HepG2 (cell line): ENCODE measurements at regions not wholly inside any gene's neighbourhood (a gene's known extent, or its start where the extent isn't known, plus 50 kb on each side); places are given as distances from the start of the nearest gene placed in this dataset.
A peak's percentile ranks its signal among the peaks of the same experiment; 100 is the strongest.

Experiments
- BCL6 ChIP-seq: IDR thresholded peaks from 2 replicates; pipeline ENCODE4 v1.6.1; 2016; ENCODE audit warnings: missing genetic modification reagents, missing compliant biosample characterization
- HNRNPH1 ChIP-seq: fragments of 200-400 bp; formaldehyde crosslinking; optimal IDR thresholded peaks from 2 replicates; pipeline ENCODE3; 2017; ENCODE audit warnings: mild to moderate bottlenecking, low read depth, low read length
- MTF2 ChIP-seq: sonication (generic); formaldehyde crosslinking; IDR thresholded peaks from 2 replicates; pipeline ENCODE4 v1.5.0; 2020; ENCODE audit warnings: missing genetic modification reagents, borderline replicate concordance
- MXI1 ChIP-seq: IDR thresholded peaks from 3 replicates; pipeline ENCODE4 v1.6.1; 2012; ENCODE audit warnings: low read depth, low read length, inconsistent platforms, borderline replicate concordance
- NR2F6 ChIP-seq, 2 experiments: IDR thresholded peaks; 2 replicates each; pipeline ENCODE4 v1.6.1; 2016; ENCODE audit warnings: antibody characterized with exemption in 1 of 2, mild to moderate bottlenecking in 1 of 2
- PHB2 ChIP-seq: fragments of 450-650 bp; IDR thresholded peaks from 2 replicates; pipeline ENCODE4 v1.6.1; 2018; ENCODE audit not compliant: partially characterized antibody
- SNRNP70 ChIP-seq: fragments of 200-400 bp; formaldehyde crosslinking; IDR thresholded peaks from 2 replicates; pipeline ENCODE4 v1.6.1; 2017; ENCODE audit warnings: mild to moderate bottlenecking, low read depth, low read length, moderate library complexity
- THAP11 ChIP-seq: IDR thresholded peaks from 2 replicates; pipeline ENCODE4 v1.6.1; 2016; ENCODE audit warnings: missing biosample characterization, missing genetic modification reagents
- ZNF484 ChIP-seq: sonication (generic); formaldehyde crosslinking; IDR thresholded peaks from 2 replicates; pipeline ENCODE4 v1.5.1; 2020; ENCODE audit warnings: mild to moderate bottlenecking, low read depth, missing genetic modification reagents, borderline replicate concordance
- ZSCAN29 ChIP-seq: sonication (generic); formaldehyde crosslinking; conservative IDR thresholded peaks from 2 replicates; pipeline ENCODE4 v1.4.0; 2020; ENCODE audit warnings: mild to moderate bottlenecking, missing genetic modification reagents
- TF ChIP-seq, protein P1 (sequence below): sonication (generic); formaldehyde crosslinking; IDR thresholded peaks from 2 replicates; pipeline ENCODE4 v1.4.0; 2020; ENCODE audit warnings: missing genetic modification reagents, borderline replicate concordance
- TF ChIP-seq, protein P2 (sequence below): sonication (generic); formaldehyde crosslinking; conservative IDR thresholded peaks from 2 replicates; pipeline ENCODE4 v1.8.0; 2022; ENCODE audit warnings: low read depth, missing genetic modification reagents
- TF ChIP-seq, protein P3 (sequence below): sonication (generic); formaldehyde crosslinking; IDR thresholded peaks from 2 replicates; pipeline ENCODE4 v1.9.0; 2021; ENCODE audit warnings: missing genetic modification reagents, borderline replicate concordance
- TF ChIP-seq, protein P4 (sequence below): sonication (generic); formaldehyde crosslinking; IDR thresholded peaks from 2 replicates; pipeline ENCODE4 v1.4.0; 2020; ENCODE audit warnings: missing genetic modification reagents, low read depth, mild to moderate bottlenecking, borderline replicate concordance
- TF ChIP-seq, protein P5 (sequence below): sonication (generic); formaldehyde crosslinking; IDR thresholded peaks from 2 replicates; pipeline ENCODE4 v1.4.0; 2020; ENCODE audit warnings: missing genetic modification reagents
- TF ChIP-seq, protein P6 (sequence below): sonication (generic); formaldehyde crosslinking; IDR thresholded peaks from 2 replicates; pipeline ENCODE4 v1.4.0; 2020; ENCODE audit warnings: missing genetic modification reagents

DNA sequence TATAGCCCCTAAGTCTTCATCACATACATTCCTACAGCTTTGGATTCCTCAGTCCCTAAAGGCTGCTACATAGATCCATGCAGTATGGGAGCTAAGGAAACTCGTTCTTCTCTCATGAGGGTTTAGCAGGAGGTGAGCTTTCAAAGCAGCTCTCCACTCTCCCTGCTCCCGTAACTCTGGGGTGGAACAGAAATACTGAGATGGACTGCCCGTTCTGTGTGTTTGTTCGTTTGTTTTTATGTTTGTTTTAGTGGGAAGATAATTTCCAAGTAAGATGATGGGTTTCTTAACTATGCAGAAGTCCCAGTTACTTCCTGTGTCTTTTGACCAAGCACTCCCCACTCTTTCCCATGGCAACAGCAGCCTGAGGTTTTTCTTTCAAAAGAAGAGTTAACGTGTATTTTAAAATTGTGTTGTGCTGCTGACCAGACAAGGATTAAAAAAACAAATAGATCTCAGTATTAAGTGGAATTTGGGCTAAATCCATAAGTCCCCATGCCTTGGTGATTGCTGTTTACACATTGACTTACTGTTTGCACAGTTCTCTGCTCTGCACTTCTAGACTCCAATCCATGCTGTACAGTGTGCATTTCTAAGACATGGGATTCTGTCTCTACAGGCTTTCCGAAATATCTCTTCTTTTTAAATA lies 156.4 kb upstream of the SH3BP4 start (continued):
- TF ChIP-seq SNRNP70, result no peak
- TF ChIP-seq, protein P1, sequence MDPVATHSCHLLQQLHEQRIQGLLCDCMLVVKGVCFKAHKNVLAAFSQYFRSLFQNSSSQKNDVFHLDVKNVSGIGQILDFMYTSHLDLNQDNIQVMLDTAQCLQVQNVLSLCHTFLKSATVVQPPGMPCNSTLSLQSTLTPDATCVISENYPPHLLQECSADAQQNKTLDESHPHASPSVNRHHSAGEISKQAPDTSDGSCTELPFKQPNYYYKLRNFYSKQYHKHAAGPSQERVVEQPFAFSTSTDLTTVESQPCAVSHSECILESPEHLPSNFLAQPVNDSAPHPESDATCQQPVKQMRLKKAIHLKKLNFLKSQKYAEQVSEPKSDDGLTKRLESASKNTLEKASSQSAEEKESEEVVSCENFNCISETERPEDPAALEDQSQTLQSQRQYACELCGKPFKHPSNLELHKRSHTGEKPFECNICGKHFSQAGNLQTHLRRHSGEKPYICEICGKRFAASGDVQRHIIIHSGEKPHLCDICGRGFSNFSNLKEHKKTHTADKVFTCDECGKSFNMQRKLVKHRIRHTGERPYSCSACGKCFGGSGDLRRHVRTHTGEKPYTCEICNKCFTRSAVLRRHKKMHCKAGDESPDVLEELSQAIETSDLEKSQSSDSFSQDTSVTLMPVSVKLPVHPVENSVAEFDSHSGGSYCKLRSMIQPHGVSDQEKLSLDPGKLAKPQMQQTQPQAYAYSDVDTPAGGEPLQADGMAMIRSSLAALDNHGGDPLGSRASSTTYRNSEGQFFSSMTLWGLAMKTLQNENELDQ (CRISPR knock-in tag), result no peak
- no peak for TF ChIP-seq ZNF484
- TF ChIP-seq, protein P2, sequence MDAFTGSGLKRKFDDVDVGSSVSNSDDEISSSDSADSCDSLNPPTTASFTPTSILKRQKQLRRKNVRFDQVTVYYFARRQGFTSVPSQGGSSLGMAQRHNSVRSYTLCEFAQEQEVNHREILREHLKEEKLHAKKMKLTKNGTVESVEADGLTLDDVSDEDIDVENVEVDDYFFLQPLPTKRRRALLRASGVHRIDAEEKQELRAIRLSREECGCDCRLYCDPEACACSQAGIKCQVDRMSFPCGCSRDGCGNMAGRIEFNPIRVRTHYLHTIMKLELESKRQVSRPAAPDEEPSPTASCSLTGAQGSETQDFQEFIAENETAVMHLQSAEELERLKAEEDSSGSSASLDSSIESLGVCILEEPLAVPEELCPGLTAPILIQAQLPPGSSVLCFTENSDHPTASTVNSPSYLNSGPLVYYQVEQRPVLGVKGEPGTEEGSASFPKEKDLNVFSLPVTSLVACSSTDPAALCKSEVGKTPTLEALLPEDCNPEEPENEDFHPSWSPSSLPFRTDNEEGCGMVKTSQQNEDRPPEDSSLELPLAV (CRISPR knock-in tag), result no peak
- TF ChIP-seq, protein P3, sequence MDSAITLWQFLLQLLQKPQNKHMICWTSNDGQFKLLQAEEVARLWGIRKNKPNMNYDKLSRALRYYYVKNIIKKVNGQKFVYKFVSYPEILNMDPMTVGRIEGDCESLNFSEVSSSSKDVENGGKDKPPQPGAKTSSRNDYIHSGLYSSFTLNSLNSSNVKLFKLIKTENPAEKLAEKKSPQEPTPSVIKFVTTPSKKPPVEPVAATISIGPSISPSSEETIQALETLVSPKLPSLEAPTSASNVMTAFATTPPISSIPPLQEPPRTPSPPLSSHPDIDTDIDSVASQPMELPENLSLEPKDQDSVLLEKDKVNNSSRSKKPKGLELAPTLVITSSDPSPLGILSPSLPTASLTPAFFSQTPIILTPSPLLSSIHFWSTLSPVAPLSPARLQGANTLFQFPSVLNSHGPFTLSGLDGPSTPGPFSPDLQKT, result no peak
- no peak for TF ChIP-seq MXI1
- TF ChIP-seq ZSCAN29 (CRISPR knock-in tag), result 0 out of 2 replicates have a peak, but pooled peaks have one; percentile 73
- TF ChIP-seq BCL6 (CRISPR knock-in tag), result peak; percentile 73
- 0 out of 2 replicates have a peak, but pooled peaks have one; percentile 11 for TF ChIP-seq THAP11
- TF ChIP-seq NR2F6 (IDR thresholded peaks at IDR 0.05), result no peak
- peak; percentile 33; the same call in 1 of the 2 replicates for TF ChIP-seq NR2F6 (CRISPR knock-in tag; IDR thresholded peaks at IDR 0.05)
- TF ChIP-seq MTF2, result no peak
- TF ChIP-seq, protein P4, sequence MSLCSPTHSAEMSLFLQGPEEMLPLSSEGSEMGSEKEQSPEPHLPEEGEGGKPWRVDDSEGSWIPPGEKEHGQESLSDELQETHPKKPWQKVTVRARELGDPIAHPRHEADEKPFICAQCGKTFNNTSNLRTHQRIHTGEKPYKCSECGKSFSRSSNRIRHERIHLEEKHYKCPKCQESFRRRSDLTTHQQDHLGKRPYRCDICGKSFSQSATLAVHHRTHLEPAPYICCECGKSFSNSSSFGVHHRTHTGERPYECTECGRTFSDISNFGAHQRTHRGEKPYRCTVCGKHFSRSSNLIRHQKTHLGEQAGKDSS (CRISPR knock-in tag), result no peak
- no peak for TF ChIP-seq PHB2
- TF ChIP-seq, protein P5, sequence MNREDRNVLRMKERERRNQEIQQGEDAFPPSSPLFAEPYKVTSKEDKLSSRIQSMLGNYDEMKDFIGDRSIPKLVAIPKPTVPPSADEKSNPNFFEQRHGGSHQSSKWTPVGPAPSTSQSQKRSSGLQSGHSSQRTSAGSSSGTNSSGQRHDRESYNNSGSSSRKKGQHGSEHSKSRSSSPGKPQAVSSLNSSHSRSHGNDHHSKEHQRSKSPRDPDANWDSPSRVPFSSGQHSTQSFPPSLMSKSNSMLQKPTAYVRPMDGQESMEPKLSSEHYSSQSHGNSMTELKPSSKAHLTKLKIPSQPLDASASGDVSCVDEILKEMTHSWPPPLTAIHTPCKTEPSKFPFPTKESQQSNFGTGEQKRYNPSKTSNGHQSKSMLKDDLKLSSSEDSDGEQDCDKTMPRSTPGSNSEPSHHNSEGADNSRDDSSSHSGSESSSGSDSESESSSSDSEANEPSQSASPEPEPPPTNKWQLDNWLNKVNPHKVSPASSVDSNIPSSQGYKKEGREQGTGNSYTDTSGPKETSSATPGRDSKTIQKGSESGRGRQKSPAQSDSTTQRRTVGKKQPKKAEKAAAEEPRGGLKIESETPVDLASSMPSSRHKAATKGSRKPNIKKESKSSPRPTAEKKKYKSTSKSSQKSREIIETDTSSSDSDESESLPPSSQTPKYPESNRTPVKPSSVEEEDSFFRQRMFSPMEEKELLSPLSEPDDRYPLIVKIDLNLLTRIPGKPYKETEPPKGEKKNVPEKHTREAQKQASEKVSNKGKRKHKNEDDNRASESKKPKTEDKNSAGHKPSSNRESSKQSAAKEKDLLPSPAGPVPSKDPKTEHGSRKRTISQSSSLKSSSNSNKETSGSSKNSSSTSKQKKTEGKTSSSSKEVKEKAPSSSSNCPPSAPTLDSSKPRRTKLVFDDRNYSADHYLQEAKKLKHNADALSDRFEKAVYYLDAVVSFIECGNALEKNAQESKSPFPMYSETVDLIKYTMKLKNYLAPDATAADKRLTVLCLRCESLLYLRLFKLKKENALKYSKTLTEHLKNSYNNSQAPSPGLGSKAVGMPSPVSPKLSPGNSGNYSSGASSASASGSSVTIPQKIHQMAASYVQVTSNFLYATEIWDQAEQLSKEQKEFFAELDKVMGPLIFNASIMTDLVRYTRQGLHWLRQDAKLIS (CRISPR knock-in tag), result no peak
- TF ChIP-seq, protein P6, sequence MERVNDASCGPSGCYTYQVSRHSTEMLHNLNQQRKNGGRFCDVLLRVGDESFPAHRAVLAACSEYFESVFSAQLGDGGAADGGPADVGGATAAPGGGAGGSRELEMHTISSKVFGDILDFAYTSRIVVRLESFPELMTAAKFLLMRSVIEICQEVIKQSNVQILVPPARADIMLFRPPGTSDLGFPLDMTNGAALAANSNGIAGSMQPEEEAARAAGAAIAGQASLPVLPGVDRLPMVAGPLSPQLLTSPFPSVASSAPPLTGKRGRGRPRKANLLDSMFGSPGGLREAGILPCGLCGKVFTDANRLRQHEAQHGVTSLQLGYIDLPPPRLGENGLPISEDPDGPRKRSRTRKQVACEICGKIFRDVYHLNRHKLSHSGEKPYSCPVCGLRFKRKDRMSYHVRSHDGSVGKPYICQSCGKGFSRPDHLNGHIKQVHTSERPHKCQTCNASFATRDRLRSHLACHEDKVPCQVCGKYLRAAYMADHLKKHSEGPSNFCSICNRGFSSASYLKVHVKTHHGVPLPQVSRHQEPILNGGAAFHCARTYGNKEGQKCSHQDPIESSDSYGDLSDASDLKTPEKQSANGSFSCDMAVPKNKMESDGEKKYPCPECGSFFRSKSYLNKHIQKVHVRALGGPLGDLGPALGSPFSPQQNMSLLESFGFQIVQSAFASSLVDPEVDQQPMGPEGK (CRISPR knock-in tag), result no peak
- no peak for TF ChIP-seq HNRNPH1
